Mammary epithelial cell (primary cell): ENCODE measurements at regions not wholly inside any gene's neighbourhood (a gene's known extent, or its start where the extent isn't known, plus 50 kb on each side); places are given as distances from the start of the nearest gene placed in this dataset.

ENCODE experiments used
- EZH2 ChIP-seq: IDR thresholded peaks from 2 replicates; pipeline ENCODE4 v1.6.1; 2012; ENCODE audit warnings: low read length, inconsistent platforms, borderline replicate concordance
- TF ChIP-seq, protein P1 (sequence below), 2 donors: IDR thresholded peaks in 1 of 2; conservative IDR thresholded peaks in 1 of 2; 2 replicates each; pipeline ENCODE4 v1.5.1; 2011 to 2012; ENCODE audit warnings: inconsistent platforms in 2 of 2, low read length in 2 of 2, mild to moderate bottlenecking in 2 of 2, control low read depth in 1 of 2, low read depth in 1 of 2; ENCODE audit not compliant: insufficient read depth in 1 of 2; ENCODE audit errors: extremely low read depth in 1 of 2

DNA sequence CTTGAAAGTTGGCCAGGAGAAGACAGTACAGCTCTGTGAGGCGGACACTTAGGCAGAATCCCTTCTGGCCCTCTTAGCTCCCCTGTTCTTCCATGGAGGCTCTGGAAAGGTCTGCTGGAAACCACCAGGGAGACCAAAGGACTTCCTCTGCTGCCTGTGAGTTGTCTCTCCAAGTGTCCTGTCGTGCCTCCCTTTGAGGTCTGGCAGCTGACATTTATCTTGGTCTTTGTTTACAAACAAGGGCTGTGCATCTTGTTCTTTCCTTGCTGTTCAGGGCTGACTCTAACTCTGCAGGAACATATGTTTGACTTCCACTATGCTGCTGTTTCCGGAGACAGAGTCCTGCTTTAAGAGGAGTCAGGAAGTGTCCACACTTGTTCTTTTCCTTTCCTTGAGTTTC is 159.9 kb upstream of the FRMD6 start:
- TF ChIP-seq, protein P1, sequence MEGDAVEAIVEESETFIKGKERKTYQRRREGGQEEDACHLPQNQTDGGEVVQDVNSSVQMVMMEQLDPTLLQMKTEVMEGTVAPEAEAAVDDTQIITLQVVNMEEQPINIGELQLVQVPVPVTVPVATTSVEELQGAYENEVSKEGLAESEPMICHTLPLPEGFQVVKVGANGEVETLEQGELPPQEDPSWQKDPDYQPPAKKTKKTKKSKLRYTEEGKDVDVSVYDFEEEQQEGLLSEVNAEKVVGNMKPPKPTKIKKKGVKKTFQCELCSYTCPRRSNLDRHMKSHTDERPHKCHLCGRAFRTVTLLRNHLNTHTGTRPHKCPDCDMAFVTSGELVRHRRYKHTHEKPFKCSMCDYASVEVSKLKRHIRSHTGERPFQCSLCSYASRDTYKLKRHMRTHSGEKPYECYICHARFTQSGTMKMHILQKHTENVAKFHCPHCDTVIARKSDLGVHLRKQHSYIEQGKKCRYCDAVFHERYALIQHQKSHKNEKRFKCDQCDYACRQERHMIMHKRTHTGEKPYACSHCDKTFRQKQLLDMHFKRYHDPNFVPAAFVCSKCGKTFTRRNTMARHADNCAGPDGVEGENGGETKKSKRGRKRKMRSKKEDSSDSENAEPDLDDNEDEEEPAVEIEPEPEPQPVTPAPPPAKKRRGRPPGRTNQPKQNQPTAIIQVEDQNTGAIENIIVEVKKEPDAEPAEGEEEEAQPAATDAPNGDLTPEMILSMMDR (conservative IDR thresholded peaks at IDR 0.05 in 1 of 2, IDR thresholded peaks at IDR 0.05 in 1 of 2; ENCODE audit: extremely low read depth in 1 of 2, insufficient read depth in 1 of 2, low read depth in 1 of 2, low read length in 2 of 2), result no peak
- no peak for TF ChIP-seq EZH2
